Nephron progenitor cell (in vitro differentiated cells): ENCODE measurements at regions not wholly inside any gene's neighbourhood (a gene's known extent, or its start where the extent isn't known, plus 50 kb on each side); places are given as distances from the start of the nearest gene placed in this dataset.

Experiments used
- DNase-seq: peaks from one replicate; pipeline ENCODE4 v3.0.0; 2021
- H3K27ac Mint-ChIP-seq: 2 replicates; pipeline ENCODE4 v1.8.0; 2021; ENCODE audit warnings: mild to moderate bottlenecking, moderate library complexity, mixed read lengths
- H3K27me3 Mint-ChIP-seq: 2 replicates; pipeline ENCODE4 v1.8.0; 2021; ENCODE audit warnings: mild to moderate bottlenecking, low read depth, mixed read lengths; ENCODE audit not compliant: poor library complexity
- H3K36me3 Mint-ChIP-seq: 2 replicates; pipeline ENCODE4 v1.8.0; 2021; ENCODE audit warnings: low read depth, mixed read lengths
- H3K4me1 Mint-ChIP-seq: 2 replicates; pipeline ENCODE4 v1.8.0; 2021; ENCODE audit warnings: mixed read lengths
- H3K4me3 Mint-ChIP-seq: 2 replicates; pipeline ENCODE4 v1.8.0; 2021; ENCODE audit warnings: mild to moderate bottlenecking, moderate library complexity, mixed read lengths
- H3K9me3 Mint-ChIP-seq: 2 replicates; pipeline ENCODE4 v1.8.0; 2021; ENCODE audit warnings: mild to moderate bottlenecking, moderate library complexity, mixed read lengths
- CTCF ChIP-seq: fragments of 200-600 bp; sonication (generic); IDR thresholded peaks from 2 replicates; pipeline ENCODE4 v1.5.0; 2021; ENCODE audit warnings: antibody characterized with exemption

DNA sequence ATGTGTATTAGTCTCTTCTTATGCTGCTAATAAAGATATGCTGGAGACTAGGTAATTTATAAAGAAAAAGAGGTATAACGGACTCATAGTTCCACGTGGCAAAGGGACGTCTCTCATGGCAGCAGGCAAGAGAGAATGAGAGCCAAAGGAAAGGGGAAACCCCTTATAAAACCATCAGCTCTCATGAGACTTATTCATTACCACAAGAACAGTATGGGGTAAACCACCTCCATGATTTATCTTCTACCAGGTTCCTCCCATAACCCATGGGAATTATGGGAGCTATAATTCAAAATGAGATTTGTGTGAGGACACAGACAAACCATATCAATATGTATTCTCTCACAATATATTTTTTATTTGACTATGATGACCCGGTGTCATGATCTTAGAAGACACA lies 109.1 kb downstream of the UTRN start:
- peaks cover 31% of the 10 kb centered on the region for H3K9me3 Mint-ChIP-seq
- no peak for TF ChIP-seq CTCF
- no peak for DNase-seq
- no peaks in the 10 kb centered on the region for H3K27me3 Mint-ChIP-seq
- no peak overlapping the region for H3K4me3 Mint-ChIP-seq
- H3K36me3 Mint-ChIP-seq, result peaks cover 27% of the 10 kb centered on the region
- H3K27ac Mint-ChIP-seq, result no peak overlapping the region
- peaks cover 6% of the 10 kb centered on the region for H3K4me1 Mint-ChIP-seq

- DNase-seq, result no peak
- H3K27me3 Mint-ChIP-seq, result no peaks in the 10 kb centered on the region
- no peak overlapping the region for H3K4me3 Mint-ChIP-seq
- H3K36me3 Mint-ChIP-seq, result peaks cover 31% of the 10 kb centered on the region
- H3K4me1 Mint-ChIP-seq, result peaks cover 5% of the 10 kb centered on the region
- H3K9me3 Mint-ChIP-seq, result peaks cover 33% of the 10 kb centered on the region
- H3K27ac Mint-ChIP-seq, result no peak overlapping the region
- TF ChIP-seq CTCF, result no peak
Measured at GRCh38 chr6:144395014-144395413, 109.9 kb downstream of the UTRN start.

- peaks cover 36% of the 10 kb centered on the region for H3K36me3 Mint-ChIP-seq
- no peaks in the 10 kb centered on the region for H3K27me3 Mint-ChIP-seq
- DNase-seq, result no peak
- TF ChIP-seq CTCF, result no peak
- no peak overlapping the region for H3K27ac Mint-ChIP-seq
- H3K9me3 Mint-ChIP-seq, result peaks cover 33% of the 10 kb centered on the region
- no peaks in the 10 kb centered on the region for H3K4me1 Mint-ChIP-seq
- H3K4me3 Mint-ChIP-seq, result no peak overlapping the region
Measured at GRCh38 chr6:144395826-144396225, 110.7 kb downstream of the UTRN start.

GRCh38 chr6:144397141-144397540 lies 112.0 kb downstream of the UTRN start:
- no peak overlapping the region for H3K4me3 Mint-ChIP-seq
- no peaks in the 10 kb centered on the region for H3K4me1 Mint-ChIP-seq
- peaks cover 33% of the 10 kb centered on the region for H3K9me3 Mint-ChIP-seq
- no peak overlapping the region for H3K27ac Mint-ChIP-seq
- H3K36me3 Mint-ChIP-seq, result peaks cover 44% of the 10 kb centered on the region
- no peak for TF ChIP-seq CTCF
- DNase-seq, result no peak
- H3K27me3 Mint-ChIP-seq, result no peaks in the 10 kb centered on the region

- TF ChIP-seq CTCF, result no peak
Measured at GRCh38 chr6:144400321-144400720, 115.2 kb downstream of the UTRN start.

More at GRCh38 chr6:144400321-144400720, 115.2 kb downstream of the UTRN start:
- Mint-ChIP-seq H3K4me1 (no peaks in the 10 kb centered on the region), H3K36me3 (peaks cover 49% of the 10 kb centered on the region), H3K9me3 (peaks cover 33% of the 10 kb centered on the region), H3K27ac (no peak overlapping the region), H3K27me3 (no peaks in the 10 kb centered on the region), H3K4me3 (no peak overlapping the region)
- DNase-seq, result no peak
